Naive thymus-derived CD8-positive, alpha-beta T cell (primary cell): ENCODE measurements at regions not wholly inside any gene's neighbourhood (a gene's known extent, or its start where the extent isn't known, plus 50 kb on each side); places are given as distances from the start of the nearest gene placed in this dataset.

ENCODE experiments used
- ATAC-seq, 2 donors: fragments of 150-1000 bp; cut with Tn5 transposase in 1 of 2; sonication (Bioruptor Pico), chemical (Tn5 transposase) in 1 of 2; 1 replicate in 1 of 2; 2 replicates in 1 of 2; pipeline ENCODE4 v1.10.0; 2021; ENCODE audit warnings: mild to moderate bottlenecking in 2 of 2, moderate library complexity in 2 of 2
- POLR2A ChIA-PET: fragments of 350-600 bp; sonication (Branson Sonifier 250); formaldehyde crosslinking; loops from one replicate; lab custom pipeline; 2021; ENCODE audit warnings: antibody characterized with exemption; lab: Charles Lee
- DNase-seq, 10 donors: peaks; one replicate each; pipeline versions ENCODE4 v3.0.0 to v3.0.0-alpha.2; 2020 to 2022
- H3K27ac Mint-ChIP-seq, 10 donors: one replicate each; pipeline ENCODE4 v1.8.0; 2020 to 2022; ENCODE audit warnings: mild to moderate bottlenecking in 10 of 10, mixed read lengths in 10 of 10, moderate library complexity in 4 of 10, inconsistent platforms in 1 of 10
- H3K27me3 Mint-ChIP-seq, 5 donors: one replicate each; pipeline ENCODE4 v1.8.0; 2021 to 2022; ENCODE audit warnings: mixed read lengths in 5 of 5
- H3K36me3 Mint-ChIP-seq, 3 donors: one replicate each; pipeline ENCODE4 v1.8.0; 2020 to 2022; ENCODE audit warnings: mixed read lengths in 3 of 3, mild to moderate bottlenecking in 2 of 3, inconsistent platforms in 1 of 3
- H3K4me1 Mint-ChIP-seq, 4 donors: one replicate each; pipeline ENCODE4 v1.8.0; 2021 to 2022; ENCODE audit warnings: mixed read lengths in 4 of 4
- H3K4me3 Mint-ChIP-seq, 10 donors: one replicate each; pipeline ENCODE4 v1.8.0; 2020 to 2022; ENCODE audit warnings: mild to moderate bottlenecking in 10 of 10, mixed read lengths in 10 of 10, moderate library complexity in 6 of 10, inconsistent platforms in 1 of 10
- H3K9me3 Mint-ChIP-seq, 9 donors: one replicate each; pipeline ENCODE4 v1.8.0; 2020 to 2022; ENCODE audit warnings: mixed read lengths in 9 of 9, mild to moderate bottlenecking in 3 of 9, inconsistent platforms in 1 of 9, moderate library complexity in 1 of 9

GRCh38 chr2:181836583-181836982 lies 54.9 kb upstream of the ITPRID2 start:
- Mint-ChIP-seq H3K36me3 (no peaks in the 10 kb centered on the region), H3K27ac (no peak overlapping the region), H3K4me1 (no peaks in the 10 kb centered on the region), H3K27me3 (peaks cover 10 to 23% (median 13%) of the 10 kb centered on the region in 5 donors), H3K9me3 (no peaks in the 10 kb centered on the region), H3K4me3 (no peak overlapping the region)
- ATAC-seq: no peak
- no peak for DNase-seq
- POLR2A ChIA-PET: no interaction called here

- ATAC-seq: no peak
- POLR2A ChIA-PET: no interaction called here
Observed at GRCh38 chr2:181837563-181837962, 54.0 kb upstream of the ITPRID2 start.

GRCh38 chr2:181839811-181840210 lies 51.7 kb upstream of the ITPRID2 start:
- DNase-seq (no peak), ATAC-seq (no peak)
- H3K4me3 Mint-ChIP-seq: no peak overlapping the region
- no peaks in the 10 kb centered on the region for H3K4me1 Mint-ChIP-seq
- H3K36me3 Mint-ChIP-seq: no peaks in the 10 kb centered on the region
- no peak overlapping the region for H3K27ac Mint-ChIP-seq
- H3K27me3 Mint-ChIP-seq: peaks cover 10 to 22% (median 11%) of the 10 kb centered on the region in 5 donors
- H3K9me3 Mint-ChIP-seq: no peaks in the 10 kb centered on the region
- POLR2A ChIA-PET: no interaction called here

More at GRCh38 chr2:181837563-181837962, 54.0 kb upstream of the ITPRID2 start:
- Mint-ChIP-seq H3K27ac (no peak overlapping the region), H3K9me3 (no peaks in the 10 kb centered on the region), H3K27me3 (peaks cover 10 to 23% (median 13%) of the 10 kb centered on the region in 5 donors), H3K4me1 (no peaks in the 10 kb centered on the region), H3K4me3 (no peak overlapping the region), H3K36me3 (no peaks in the 10 kb centered on the region)
- no peak for DNase-seq

GRCh38 chr2:181841079-181841478 lies 50.5 kb upstream of the ITPRID2 start:
- POLR2A ChIA-PET: no interaction called here
- H3K36me3 Mint-ChIP-seq: no peaks in the 10 kb centered on the region
- no peaks in the 10 kb centered on the region for H3K9me3 Mint-ChIP-seq

More at GRCh38 chr2:181841079-181841478, 50.5 kb upstream of the ITPRID2 start:
- Mint-ChIP-seq H3K27me3 (peaks cover 5 to 20% (median 11%) of the 10 kb centered on the region in 5 donors), H3K4me1 (no peaks in the 10 kb centered on the region), H3K4me3 (no peak overlapping the region), H3K27ac (no peak overlapping the region)
- DNase-seq (no peak), ATAC-seq (no peak)
